ENCODE measurements at regions not wholly inside any gene's neighbourhood (a gene's known extent, or its start where the extent isn't known, plus 50 kb on each side); places are given as distances from the start of the nearest gene placed in this dataset.
"Not testable (repeated sequence)": the region's sequence is repeated elsewhere in the genome, so short reads cannot be mapped to it uniquely, and the experiment has no call there.

DNA sequence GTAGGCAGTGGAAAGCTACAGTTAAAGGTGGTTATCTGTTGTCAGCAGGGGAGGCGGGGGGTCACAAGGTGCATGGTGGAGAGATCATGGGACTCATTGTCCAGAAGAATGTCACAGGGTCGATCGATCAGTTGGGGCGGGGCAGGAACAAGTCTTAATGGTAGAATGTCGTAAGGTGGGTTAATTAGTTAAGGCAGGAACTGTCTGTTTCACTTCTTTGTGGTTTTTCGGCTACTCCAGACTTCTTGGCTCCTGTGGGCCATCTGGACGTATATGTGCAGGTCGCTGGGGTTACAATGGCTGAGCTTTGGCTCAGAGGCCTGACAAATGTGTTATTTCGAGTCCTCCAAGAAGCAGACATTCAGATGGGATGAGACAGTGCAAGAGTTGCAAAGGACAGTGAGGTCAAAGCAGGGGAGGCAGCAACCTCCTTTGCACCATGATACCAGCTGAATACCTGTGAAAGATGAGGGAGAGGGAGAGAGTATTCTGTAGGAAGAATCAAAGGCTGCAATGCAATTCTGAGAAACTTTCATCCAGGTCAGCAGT is 246.9 kb upstream of the TMEM132C start:
- no peaks in the 10 kb centered on the region for H3K4me1 ChIP-seq (ENCODE audit: control insufficient read depth, insufficient read depth, low read length)
- no peak overlapping the region for H3K27ac ChIP-seq (ENCODE audit: low read depth, low read length)
- no peaks in the 10 kb centered on the region for H3K27me3 ChIP-seq (ENCODE audit: control insufficient read depth, insufficient read depth, low read length)
- no peak overlapping the region for H3K9ac ChIP-seq (ENCODE audit: low read length)
- no peaks in the 10 kb centered on the region for H3K36me3 ChIP-seq (ENCODE audit: control insufficient read depth, insufficient read depth, low read length)
- H3K4me3 ChIP-seq (ENCODE audit: low read length), result no peak overlapping the region

DNA sequence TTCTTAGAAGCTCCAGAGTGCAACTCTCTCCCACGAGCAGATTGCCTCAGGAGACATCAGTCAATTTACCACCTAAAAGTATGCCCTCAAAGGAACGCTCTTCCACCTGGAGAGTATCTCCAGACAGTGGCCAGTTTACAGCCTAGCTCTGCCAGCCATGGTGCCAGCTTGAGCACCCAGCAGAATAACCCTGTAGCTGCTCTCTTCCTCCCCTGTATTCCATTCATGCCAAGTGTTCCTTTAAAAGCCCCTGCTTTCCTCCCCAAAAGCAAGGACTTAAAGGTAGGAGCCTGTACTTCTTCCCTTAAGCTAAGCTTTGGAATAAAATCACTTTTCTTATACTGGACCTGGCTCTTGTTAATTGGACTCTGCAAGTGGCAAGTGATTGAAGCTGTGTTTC is 245.4 kb upstream of the TMEM132C start:
- no peak overlapping the region for H3K4me3 ChIP-seq (ENCODE audit: low read length)
- H3K27ac ChIP-seq (ENCODE audit: low read depth, low read length), result no peak overlapping the region
- no peak overlapping the region for H3K9ac ChIP-seq (ENCODE audit: low read length)
- no peaks in the 10 kb centered on the region for H3K27me3 ChIP-seq (ENCODE audit: control insufficient read depth, insufficient read depth, low read length)
- H3K4me1 ChIP-seq (ENCODE audit: control insufficient read depth, insufficient read depth, low read length), result no peaks in the 10 kb centered on the region
- H3K36me3 ChIP-seq (ENCODE audit: control insufficient read depth, insufficient read depth, low read length), result no peaks in the 10 kb centered on the region

DNA sequence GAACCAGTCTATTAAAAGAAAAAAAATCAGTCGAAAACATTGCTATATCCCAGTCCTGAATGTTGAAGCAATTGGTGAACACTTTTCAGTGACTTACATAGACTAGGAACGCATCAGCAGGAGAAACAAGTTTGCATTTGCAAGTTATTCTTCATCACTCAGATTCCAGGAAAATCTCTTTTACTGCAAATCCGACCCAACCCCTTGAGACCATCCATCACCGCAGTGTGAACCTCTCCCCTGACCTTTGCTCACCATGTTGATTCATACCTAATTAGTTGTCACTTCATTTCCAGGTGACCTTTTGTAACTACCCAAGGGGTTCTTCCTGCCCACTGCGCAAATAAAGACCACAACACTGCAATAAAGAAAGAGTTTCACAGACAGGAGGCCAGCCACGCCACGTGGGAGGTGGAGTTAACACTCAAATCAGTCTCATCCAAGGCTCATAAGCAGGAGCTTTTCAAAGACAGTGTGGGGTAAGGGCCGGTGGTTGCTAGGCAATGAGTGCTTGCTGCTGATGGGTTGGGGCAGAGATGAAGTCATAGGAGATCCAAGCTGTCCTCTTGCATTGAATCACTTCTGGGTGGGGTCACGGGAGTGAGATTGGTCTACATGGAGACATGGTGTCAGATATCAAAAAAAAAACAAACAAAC is 241.3 kb upstream of the TMEM132C start:
- Histone ChIP-seq H3K27me3 (ENCODE audit: control insufficient read depth, insufficient read depth, low read length) (no peaks in the 10 kb centered on the region), H3K9ac (ENCODE audit: low read length) (no peak overlapping the region), H3K4me3 (ENCODE audit: low read length) (no peak overlapping the region), H3K36me3 (ENCODE audit: control insufficient read depth, insufficient read depth, low read length) (no peaks in the 10 kb centered on the region), H3K27ac (ENCODE audit: low read depth, low read length) (no peak overlapping the region), H3K4me1 (ENCODE audit: control insufficient read depth, insufficient read depth, low read length) (no peaks in the 10 kb centered on the region)

GRCh38 chr12:128026696-128027574 is 240.0 kb upstream of the TMEM132C start:
- Histone ChIP-seq H3K36me3 (ENCODE audit: control insufficient read depth, insufficient read depth, low read length) (no peaks in the 10 kb centered on the region), H3K4me3 (ENCODE audit: low read length) (peak overlapping the region; percentile 13), H3K27me3 (ENCODE audit: control insufficient read depth, insufficient read depth, low read length) (no peaks in the 10 kb centered on the region), H3K9ac (ENCODE audit: low read length) (no peak overlapping the region), H3K27ac (ENCODE audit: low read depth, low read length) (no peak overlapping the region), H3K4me1 (ENCODE audit: control insufficient read depth, insufficient read depth, low read length) (no peaks in the 10 kb centered on the region)

GRCh38 chr12:128033473-128033872 is 233.5 kb upstream of the TMEM132C start:
- Histone ChIP-seq H3K4me1 (ENCODE audit: control insufficient read depth, insufficient read depth, low read length) (no peaks in the 10 kb centered on the region), H3K4me3 (ENCODE audit: low read length) (no peak overlapping the region), H3K27ac (ENCODE audit: low read depth, low read length) (no peak overlapping the region), H3K9ac (ENCODE audit: low read length) (no peak overlapping the region), H3K27me3 (ENCODE audit: control insufficient read depth, insufficient read depth, low read length) (no peaks in the 10 kb centered on the region), H3K36me3 (ENCODE audit: control insufficient read depth, insufficient read depth, low read length) (no peaks in the 10 kb centered on the region)

DNA sequence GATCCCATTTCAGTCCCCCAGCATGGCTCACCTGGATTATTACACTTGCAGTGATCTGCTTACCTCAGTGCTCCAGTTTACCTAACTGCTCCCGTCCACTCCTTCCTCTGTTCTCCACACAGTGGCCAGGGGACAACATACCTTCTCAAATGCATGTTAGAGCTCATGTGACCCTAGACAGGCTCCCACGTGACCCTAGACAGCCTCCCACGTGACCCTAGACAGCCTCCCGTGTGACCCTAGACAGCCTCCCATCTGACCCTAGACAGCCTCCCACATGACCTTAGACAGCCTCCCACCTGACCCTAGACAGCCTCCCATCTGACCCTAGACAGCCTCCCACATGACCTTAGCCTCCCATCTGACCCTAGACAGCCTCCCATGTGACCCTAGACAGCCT is 226.0 kb upstream of the TMEM132C start:
- no peaks in the 10 kb centered on the region for H3K4me1 ChIP-seq (ENCODE audit: control insufficient read depth, insufficient read depth, low read length)
- no peak overlapping the region for H3K9ac ChIP-seq (ENCODE audit: low read length)
- no peak overlapping the region for H3K27ac ChIP-seq (ENCODE audit: low read depth, low read length)
- H3K36me3 ChIP-seq (ENCODE audit: control insufficient read depth, insufficient read depth, low read length), result no peaks in the 10 kb centered on the region
- H3K4me3 ChIP-seq (ENCODE audit: low read length), result no peak overlapping the region
- no peaks in the 10 kb centered on the region for H3K27me3 ChIP-seq (ENCODE audit: control insufficient read depth, insufficient read depth, low read length)

DNA sequence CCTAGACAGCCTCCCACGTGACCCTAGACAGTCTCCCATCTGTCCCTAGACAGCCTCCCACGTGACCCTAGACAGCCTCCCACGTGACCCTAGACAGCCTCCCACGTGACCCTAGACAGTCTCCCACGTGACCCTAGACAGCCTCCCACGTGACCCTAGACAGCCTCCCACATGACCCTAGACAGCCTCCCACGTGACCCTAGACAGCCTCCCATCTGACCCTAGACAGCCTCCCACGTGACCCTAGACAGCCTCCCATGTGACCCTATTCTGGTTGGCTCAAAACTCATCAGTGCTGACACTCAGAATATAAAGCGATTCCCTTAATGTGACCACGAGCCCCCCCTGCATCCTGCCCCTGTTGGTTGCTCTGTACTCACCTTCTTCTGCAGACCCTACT is 224.7 kb upstream of the TMEM132C start:
- not testable (repeated sequence) for H3K9ac ChIP-seq (ENCODE audit: low read length); H3K4me3 ChIP-seq (ENCODE audit: low read length); H3K4me1 ChIP-seq (ENCODE audit: control insufficient read depth, insufficient read depth, low read length); H3K27ac ChIP-seq (ENCODE audit: low read depth, low read length); H3K27me3 ChIP-seq (ENCODE audit: control insufficient read depth, insufficient read depth, low read length); H3K36me3 ChIP-seq (ENCODE audit: control insufficient read depth, insufficient read depth, low read length)

GRCh38 chr12:128042825-128043224 is 224.1 kb upstream of the TMEM132C start:
- Histone ChIP-seq H3K36me3 (ENCODE audit: control insufficient read depth, insufficient read depth, low read length) (no peaks in the 10 kb centered on the region), H3K27ac (ENCODE audit: low read depth, low read length) (no peak overlapping the region), H3K4me1 (ENCODE audit: control insufficient read depth, insufficient read depth, low read length) (no peaks in the 10 kb centered on the region), H3K9ac (ENCODE audit: low read length) (no peak overlapping the region), H3K27me3 (ENCODE audit: control insufficient read depth, insufficient read depth, low read length) (no peaks in the 10 kb centered on the region), H3K4me3 (ENCODE audit: low read length) (no peak overlapping the region)

DNA sequence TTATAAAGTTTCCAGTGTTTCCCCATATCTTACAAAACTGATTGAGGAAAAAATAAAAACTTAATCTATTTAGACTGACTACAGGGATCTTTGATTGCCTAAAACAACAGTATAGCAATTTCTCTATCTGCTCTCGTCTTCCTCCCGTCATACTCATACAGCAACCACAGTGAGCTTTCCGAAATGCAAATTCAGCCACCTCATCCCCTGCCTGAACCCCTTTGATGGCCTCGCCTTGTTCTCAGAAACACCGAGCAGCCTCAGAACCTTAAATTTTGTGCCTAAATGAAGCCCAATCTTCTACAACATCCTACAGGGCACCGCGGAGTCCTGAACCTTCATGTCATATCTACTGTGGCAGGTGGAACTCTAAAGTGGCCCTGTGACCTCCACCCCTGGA is 223.7 kb upstream of the TMEM132C start:
- Histone ChIP-seq H3K9ac (ENCODE audit: low read length) (no peak overlapping the region), H3K27me3 (ENCODE audit: control insufficient read depth, insufficient read depth, low read length) (no peaks in the 10 kb centered on the region), H3K36me3 (ENCODE audit: control insufficient read depth, insufficient read depth, low read length) (no peaks in the 10 kb centered on the region), H3K27ac (ENCODE audit: low read depth, low read length) (no peak overlapping the region), H3K4me1 (ENCODE audit: control insufficient read depth, insufficient read depth, low read length) (no peaks in the 10 kb centered on the region), H3K4me3 (ENCODE audit: low read length) (no peak overlapping the region)

- Histone ChIP-seq H3K27ac (ENCODE audit: low read depth, low read length) (no peak overlapping the region), H3K36me3 (ENCODE audit: control insufficient read depth, insufficient read depth, low read length) (no peaks in the 10 kb centered on the region), H3K9ac (ENCODE audit: low read length) (no peak overlapping the region), H3K27me3 (ENCODE audit: control insufficient read depth, insufficient read depth, low read length) (no peaks in the 10 kb centered on the region), H3K4me1 (ENCODE audit: control insufficient read depth, insufficient read depth, low read length) (no peaks in the 10 kb centered on the region), H3K4me3 (ENCODE audit: low read length) (no peak overlapping the region)
Observed at GRCh38 chr12:128047266-128048060, 219.5 kb upstream of the TMEM132C start.

DNA sequence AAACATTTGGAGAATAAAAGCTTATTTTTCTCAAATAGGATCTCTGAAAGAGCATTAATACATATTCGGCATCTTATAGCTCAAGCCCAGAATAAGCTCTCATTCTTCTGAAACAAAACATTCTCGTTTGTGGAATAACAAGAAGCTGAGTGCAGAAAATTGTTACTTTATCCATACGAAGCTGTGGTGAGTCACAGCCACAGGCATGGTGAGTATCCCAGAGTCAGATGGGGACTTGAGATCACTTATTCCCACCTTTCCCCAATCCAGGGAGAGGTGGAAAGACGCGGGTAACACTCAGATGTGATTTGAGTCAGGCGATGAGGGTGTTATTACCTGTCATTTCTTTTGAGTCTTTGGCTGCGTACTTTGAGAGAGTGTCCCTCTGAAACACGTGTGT is 214.6 kb upstream of the TMEM132C start:
- Histone ChIP-seq H3K27me3 (ENCODE audit: control insufficient read depth, insufficient read depth, low read length) (no peaks in the 10 kb centered on the region), H3K4me3 (ENCODE audit: low read length) (no peak overlapping the region), H3K27ac (ENCODE audit: low read depth, low read length) (no peak overlapping the region), H3K36me3 (ENCODE audit: control insufficient read depth, insufficient read depth, low read length) (no peaks in the 10 kb centered on the region), H3K9ac (ENCODE audit: low read length) (no peak overlapping the region), H3K4me1 (ENCODE audit: control insufficient read depth, insufficient read depth, low read length) (no peaks in the 10 kb centered on the region)

DNA sequence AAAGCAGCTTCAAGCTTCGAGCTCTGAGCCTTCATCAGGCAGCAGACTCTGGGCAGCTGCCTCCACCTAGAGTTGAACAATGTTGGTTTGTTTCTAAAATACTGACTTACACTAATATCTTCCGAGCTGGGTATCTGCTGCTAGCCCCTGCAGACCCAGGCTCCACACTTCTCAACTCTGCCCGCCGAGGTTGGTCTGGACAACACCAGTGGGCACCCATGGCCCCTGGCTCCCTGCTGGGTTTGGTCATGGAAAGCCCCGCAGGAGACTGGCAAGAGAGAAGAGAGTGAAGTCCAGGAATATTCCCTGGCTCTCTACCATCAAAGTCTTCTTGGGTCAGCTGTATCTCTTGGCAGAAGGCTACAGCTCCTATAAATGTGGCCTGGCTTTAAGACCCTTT is 214.2 kb upstream of the TMEM132C start:
- Histone ChIP-seq H3K36me3 (ENCODE audit: control insufficient read depth, insufficient read depth, low read length) (no peaks in the 10 kb centered on the region), H3K27me3 (ENCODE audit: control insufficient read depth, insufficient read depth, low read length) (no peaks in the 10 kb centered on the region), H3K4me3 (ENCODE audit: low read length) (no peak overlapping the region), H3K4me1 (ENCODE audit: control insufficient read depth, insufficient read depth, low read length) (no peaks in the 10 kb centered on the region), H3K9ac (ENCODE audit: low read length) (no peak overlapping the region), H3K27ac (ENCODE audit: low read depth, low read length) (no peak overlapping the region)

Measured in rectal smooth muscle tissue (tissue), 1 donor.